Ovary (tissue), 7 donors: ENCODE measurements at regions not wholly inside any gene's neighbourhood (a gene's known extent, or its start where the extent isn't known, plus 50 kb on each side); places are given as distances from the start of the nearest gene placed in this dataset.

ENCODE experiments used
- DNase-seq, 5 donors: peaks; one replicate each; pipeline ENCODE4 v3.0.0-alpha.2; 2019 to 2020
- H3K27ac ChIP-seq, 2 donors: fragments of 200-600 bp; one replicate each; pipeline versions ENCODE4 v1.5.1 to v1.8.0; 2019 to 2022
- H3K27me3 ChIP-seq: fragments of 200-600 bp; one replicate; pipeline ENCODE4 v1.8.0; 2022
- H3K36me3 ChIP-seq: fragments of 200-600 bp; sonication (generic); one replicate; pipeline ENCODE4 v1.5.1; 2019
- H3K4me1 ChIP-seq: one replicate; pipeline ENCODE4 v1.8.1; 2013; ENCODE audit warnings: mild to moderate bottlenecking, moderate library complexity; ENCODE audit not compliant: insufficient read depth
- H3K4me3 ChIP-seq: fragments of 200-600 bp; sonication (generic); one replicate; pipeline ENCODE4 v1.5.1; 2017
- H3K9me3 ChIP-seq, 2 donors: fragments of 200-600 bp in 1 of 2; sonication (generic) in 1 of 2; one replicate each; pipeline versions ENCODE4 v1.5.1 to v1.8.1; 2013 to 2019; ENCODE audit warnings: mild to moderate bottlenecking in 1 of 2, moderate library complexity in 1 of 2
- CTCF ChIP-seq, 3 donors: fragments of 450-650 bp in 2 of 3; fragments of 200-600 bp in 1 of 3; IDR thresholded peaks; one replicate each; pipeline versions ENCODE4 v1.5.1 to v1.8.0; 2016 to 2022; ENCODE audit warnings: antibody characterized with exemption in 3 of 3, mild to moderate bottlenecking in 1 of 3
- EP300 ChIP-seq: sonication (generic); formaldehyde crosslinking; IDR thresholded peaks from one replicate; pipeline ENCODE4 v1.6.1; 2017; ENCODE audit warnings: antibody characterized with exemption
- POLR2A ChIP-seq: fragments of 450-650 bp; IDR thresholded peaks from one replicate; pipeline ENCODE4 v1.6.1; 2017; ENCODE audit warnings: antibody characterized with exemption, mild to moderate bottlenecking, moderate library complexity
- WGBS, 3 donors: extraction: QIAGEN DNeasy Blood & Tissue Kit in 1 of 3; methylation state at CpG; one replicate each; pipeline versions ENCODE4 v1.1.5 to v1.1.7; 2013 to 2017; 5-methylcytosine and 5-hydroxymethylcytosine counted together
- intact Hi-C, 4 donors: fragments of 100-400 bp; cut with DNase I; formaldehyde crosslinking; loops; one replicate each; pipeline versions ENCODE4 v1.11.0 to v1.15.1; 2022 to 2023
- donor health status: DM: no; HTN: no; CAD: no; lungs with moderate emphysema.
- donor health status: DM: no; HTN: no; CAD: no.
- donor health status: Bipolar disorder and iron deficiency.
- donor health status: DM: no; HTN: no; CAD: no.
- donor health status: DM: yes; HTN: yes; CAD: no.

- no peak overlapping the region for H3K4me3 ChIP-seq
- H3K27ac ChIP-seq, result no peak overlapping the region
- intact Hi-C loops, result no loop called here
- no peaks in the 10 kb centered on the region for H3K36me3 ChIP-seq
- WGBS, 3 donors, result 68 to 82% (median 75%) methylated on average over 2 of the region's 2 CpGs
- no peak for TF ChIP-seq CTCF (IDR thresholded peaks at IDR 0.05)
- TF ChIP-seq POLR2A, result no peak
- TF ChIP-seq EP300, result no peak
- no peaks in the 10 kb centered on the region for H3K9me3 ChIP-seq
- no peaks in the 10 kb centered on the region for H3K27me3 ChIP-seq
- H3K4me1 ChIP-seq, result no peaks in the 10 kb centered on the region
- DNase-seq, result no peak
These were observed 71.5 kb upstream of the IL12A start for GRCh38 chr3:159917141-159917540.

- DNase-seq, result no peak
- intact Hi-C loops, result no loop called here
- 78 to 97% (median 82%) methylated on average over 1 of the region's 1 CpG for WGBS, 3 donors
These were observed 68.8 kb upstream of the IL12A start for GRCh38 chr3:159919873-159920272.

GRCh38 chr3:159922193-159922840 is 66.3 kb upstream of the IL12A start:
- H3K27me3 ChIP-seq, result no peaks in the 10 kb centered on the region
- no peak for DNase-seq
- WGBS, 3 donors, result 80 to 89% (median 88%) methylated on average over 4 of the region's 4 CpGs
- no peaks in the 10 kb centered on the region for H3K9me3 ChIP-seq
- intact Hi-C loops, result no loop called here
- H3K4me1 ChIP-seq, result no peaks in the 10 kb centered on the region
- no peaks in the 10 kb centered on the region for H3K36me3 ChIP-seq
- no peak overlapping the region for H3K27ac ChIP-seq
- H3K4me3 ChIP-seq, result no peak overlapping the region
- no peak for TF ChIP-seq EP300
- no peak for TF ChIP-seq CTCF (IDR thresholded peaks at IDR 0.05)
- TF ChIP-seq POLR2A, result no peak

More at GRCh38 chr3:159919873-159920272, 68.8 kb upstream of the IL12A start:
- no peaks in the 10 kb centered on the region for H3K4me1 ChIP-seq
- no peaks in the 10 kb centered on the region for H3K36me3 ChIP-seq
- no peak for TF ChIP-seq POLR2A
- TF ChIP-seq CTCF (IDR thresholded peaks at IDR 0.05), result no peak
- no peak for TF ChIP-seq EP300
- no peak overlapping the region for H3K27ac ChIP-seq
- H3K4me3 ChIP-seq, result no peak overlapping the region
- no peaks in the 10 kb centered on the region for H3K27me3 ChIP-seq
- H3K9me3 ChIP-seq, result no peaks in the 10 kb centered on the region

GRCh38 chr3:159922861-159923312 is 65.7 kb upstream of the IL12A start:
- H3K36me3 ChIP-seq, result no peaks in the 10 kb centered on the region
- no peaks in the 10 kb centered on the region for H3K9me3 ChIP-seq
- 88 to 93% (median 89%) methylated on average over 4 of the region's 4 CpGs for WGBS, 3 donors
- intact Hi-C loops, result no loop called here
- no peaks in the 10 kb centered on the region for H3K4me1 ChIP-seq
- DNase-seq, result no peak
- TF ChIP-seq EP300 (no peak), POLR2A (no peak), CTCF (IDR thresholded peaks at IDR 0.05) (no peak)
- H3K27me3 ChIP-seq, result no peaks in the 10 kb centered on the region
- no peak overlapping the region for H3K27ac ChIP-seq
- H3K4me3 ChIP-seq, result no peak overlapping the region
